Transverse colon (tissue), 3 donors: ENCODE measurements at regions not wholly inside any gene's neighbourhood (a gene's known extent, or its start where the extent isn't known, plus 50 kb on each side); places are given as distances from the start of the nearest gene placed in this dataset.

Source experiments
- CTCF ChIP-seq, 5 experiments: fragments of 200-600 bp in 3 of 5; fragments of 450-650 bp in 2 of 5; sonication (generic) in 3 of 5; IDR thresholded peaks; 1 replicate in 2 of 5; 2 replicates in 3 of 5; pipeline ENCODE4 v1.5.1; 2016 to 2017; ENCODE audit warnings: antibody characterized with exemption in 5 of 5, inconsistent platforms in 3 of 5, mild to moderate bottlenecking in 2 of 5, moderate library complexity in 1 of 5
- EP300 ChIP-seq: sonication (generic); formaldehyde crosslinking; IDR thresholded peaks from one replicate; pipeline ENCODE4 v1.6.1; 2017; ENCODE audit warnings: antibody characterized with exemption, low read depth
- POLR2A ChIP-seq: fragments of 450-650 bp; IDR thresholded peaks from one replicate; pipeline ENCODE4 v1.6.1; 2016; ENCODE audit warnings: antibody characterized with exemption, mild to moderate bottlenecking, moderate library complexity

- TF ChIP-seq CTCF (IDR thresholded peaks at IDR 0.05) (no peak), EP300 (no peak), POLR2A (no peak)
These were observed 590.4 kb upstream of the SEMA6A start for GRCh38 chr5:117165068-117165467.
